Right lobe of liver (tissue), 6 donors: ENCODE measurements at regions not wholly inside any gene's neighbourhood (a gene's known extent, or its start where the extent isn't known, plus 50 kb on each side); places are given as distances from the start of the nearest gene placed in this dataset.
A peak's percentile ranks its signal among the peaks of the same experiment; 100 is the strongest.

ENCODE experiments used
- ATAC-seq, 4 donors: fragments of 200-7000 bp; cut with Tn5 transposase; one replicate each; pipeline ENCODE4 v1.9.1; 2020; ENCODE audit warnings: mild to moderate bottlenecking in 4 of 4, moderate library complexity in 4 of 4
- DNase-seq, 3 donors: peaks; one replicate each; pipeline ENCODE4 v3.0.0-alpha.2; 2020
- H3K27ac ChIP-seq, 3 donors: fragments of 200-600 bp; one replicate each; pipeline ENCODE4 v1.8.0; 2022
- H3K27me3 ChIP-seq, 2 donors: fragments of 200-600 bp; one replicate each; pipeline ENCODE4 v1.8.0; 2022
- H3K36me3 ChIP-seq, 4 donors: fragments of 200-600 bp; sonication (generic) in 1 of 4; one replicate each; pipeline versions ENCODE4 v1.5.1 to v1.8.0; 2017 to 2022; ENCODE audit warnings: control low read depth in 1 of 4
- H3K4me1 ChIP-seq, 4 donors: fragments of 200-600 bp; sonication (generic) in 1 of 4; one replicate each; pipeline versions ENCODE4 v1.5.1 to v1.8.0; 2017 to 2022; ENCODE audit warnings: control low read depth in 1 of 4
- H3K4me3 ChIP-seq, 3 donors: fragments of 200-600 bp; one replicate each; pipeline ENCODE4 v1.8.0; 2022
- H3K9me3 ChIP-seq, 4 donors: fragments of 200-600 bp; sonication (generic) in 1 of 4; one replicate each; pipeline versions ENCODE4 v1.5.1 to v1.8.0; 2017 to 2022; ENCODE audit warnings: control low read depth in 1 of 4
- POLR2A ChIP-seq: fragments of 450-650 bp; IDR thresholded peaks from one replicate; pipeline ENCODE4 v1.6.1; 2017; ENCODE audit warnings: antibody characterized with exemption, mild to moderate bottlenecking
- WGBS: methylation state at CpG from one replicate; pipeline ENCODE4 v1.1.6; 2018; ENCODE audit warnings: low coverage, low lambda C conversion rate; ENCODE audit not compliant: insufficient coverage; ENCODE audit errors: missing lambda C conversion rate; 5-methylcytosine and 5-hydroxymethylcytosine counted together
- intact Hi-C, 2 donors: fragments of 100-400 bp; cut with DNase I; formaldehyde crosslinking; loops; one replicate each; pipeline versions ENCODE4 v1.11.2 to v1.14.1; 2022
- TF ChIP-seq, protein P1 (sequence below), 4 donors: fragments of 200-600 bp in 3 of 4; fragments of 450-650 bp in 1 of 4; IDR thresholded peaks; one replicate each; pipeline versions ENCODE4 v1.5.1 to v1.8.0; 2016 to 2022; ENCODE audit warnings: antibody characterized with exemption in 4 of 4, mild to moderate bottlenecking in 2 of 4
- donor health status: DM: no; HTN: yes; CAD: no.
- donor health status: DM: no; HTN: no; CAD: no.
- donor health status: DM: no; HTN: no; CAD: no.
- donor health status: DM: no; HTN: yes; CAD: no.
- donor health status: DM: no; HTN: yes; CAD: no.

GRCh38 chr3:80677796-80678195 is 910.0 kb upstream of the ROBO1 start:
- Histone ChIP-seq H3K27ac (no peak overlapping the region), H3K4me3 (no peak overlapping the region), H3K9me3 (no peaks in the 10 kb centered on the region), H3K36me3 (no peaks in the 10 kb centered on the region), H3K4me1 (no peaks in the 10 kb centered on the region), H3K27me3 (no peaks in the 10 kb centered on the region)
- DNase-seq (no peak), ATAC-seq (peak in 1 of 4 donors; percentile 28)
- TF ChIP-seq, protein P1, sequence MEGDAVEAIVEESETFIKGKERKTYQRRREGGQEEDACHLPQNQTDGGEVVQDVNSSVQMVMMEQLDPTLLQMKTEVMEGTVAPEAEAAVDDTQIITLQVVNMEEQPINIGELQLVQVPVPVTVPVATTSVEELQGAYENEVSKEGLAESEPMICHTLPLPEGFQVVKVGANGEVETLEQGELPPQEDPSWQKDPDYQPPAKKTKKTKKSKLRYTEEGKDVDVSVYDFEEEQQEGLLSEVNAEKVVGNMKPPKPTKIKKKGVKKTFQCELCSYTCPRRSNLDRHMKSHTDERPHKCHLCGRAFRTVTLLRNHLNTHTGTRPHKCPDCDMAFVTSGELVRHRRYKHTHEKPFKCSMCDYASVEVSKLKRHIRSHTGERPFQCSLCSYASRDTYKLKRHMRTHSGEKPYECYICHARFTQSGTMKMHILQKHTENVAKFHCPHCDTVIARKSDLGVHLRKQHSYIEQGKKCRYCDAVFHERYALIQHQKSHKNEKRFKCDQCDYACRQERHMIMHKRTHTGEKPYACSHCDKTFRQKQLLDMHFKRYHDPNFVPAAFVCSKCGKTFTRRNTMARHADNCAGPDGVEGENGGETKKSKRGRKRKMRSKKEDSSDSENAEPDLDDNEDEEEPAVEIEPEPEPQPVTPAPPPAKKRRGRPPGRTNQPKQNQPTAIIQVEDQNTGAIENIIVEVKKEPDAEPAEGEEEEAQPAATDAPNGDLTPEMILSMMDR (IDR thresholded peaks at IDR 0.05): no peak
- TF ChIP-seq POLR2A: no peak
- 63% methylated on average over 6 of the region's 6 CpGs for WGBS
- intact Hi-C loops: no loop called here

DNA sequence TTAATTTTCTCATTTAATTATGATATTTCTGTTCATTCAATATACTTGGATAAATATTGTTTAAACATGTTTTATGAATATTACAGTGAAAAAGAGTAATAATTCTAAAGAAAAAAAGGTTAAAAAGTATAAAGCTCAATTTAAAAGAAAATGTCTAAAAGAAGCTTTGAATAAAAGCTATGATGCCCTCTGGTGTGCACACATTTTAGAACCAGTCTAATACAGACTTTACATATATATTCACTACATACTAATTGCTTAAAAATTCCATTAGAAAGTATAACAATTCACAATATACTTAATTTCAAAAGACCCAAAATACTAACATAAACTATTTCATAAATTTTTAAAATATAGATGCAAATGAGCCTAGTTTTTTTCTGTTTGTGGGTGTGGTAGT is 909.1 kb upstream of the ROBO1 start:
- ATAC-seq: no peak
- intact Hi-C loops: no loop called here
- TF ChIP-seq, protein P1 (IDR thresholded peaks at IDR 0.05): no peak
- no peak for TF ChIP-seq POLR2A

GRCh38 chr3:80676261-80676660 is 908.5 kb upstream of the ROBO1 start:
- H3K27me3 ChIP-seq: no peaks in the 10 kb centered on the region
- no peak for DNase-seq
- intact Hi-C loops: no loop called here
- ATAC-seq: no peak
- no peak overlapping the region for H3K27ac ChIP-seq
- H3K36me3 ChIP-seq: no peaks in the 10 kb centered on the region
- H3K9me3 ChIP-seq: no peaks in the 10 kb centered on the region
- TF ChIP-seq POLR2A: no peak
- TF ChIP-seq, protein P1 (IDR thresholded peaks at IDR 0.05): no peak
- 36% methylated on average over 2 of the region's 2 CpGs for WGBS
- no peak overlapping the region for H3K4me3 ChIP-seq
- H3K4me1 ChIP-seq: no peaks in the 10 kb centered on the region

More for the DNA sequence above, 909.1 kb upstream of the ROBO1 start:
- no peaks in the 10 kb centered on the region for H3K36me3 ChIP-seq
- H3K4me1 ChIP-seq: no peaks in the 10 kb centered on the region
- no peaks in the 10 kb centered on the region for H3K27me3 ChIP-seq
- no peak for DNase-seq
- no peak overlapping the region for H3K4me3 ChIP-seq
- no peak overlapping the region for H3K27ac ChIP-seq
- H3K9me3 ChIP-seq: no peaks in the 10 kb centered on the region

- WGBS: 45% methylated on average over 4 of the region's 4 CpGs
- DNase-seq (no peak), ATAC-seq (no peak)
- no peaks in the 10 kb centered on the region for H3K4me1 ChIP-seq
- TF ChIP-seq POLR2A: no peak
- TF ChIP-seq, protein P1 (IDR thresholded peaks at IDR 0.05): no peak
- no peak overlapping the region for H3K27ac ChIP-seq
- H3K9me3 ChIP-seq: no peaks in the 10 kb centered on the region
- H3K4me3 ChIP-seq: no peak overlapping the region
- no peaks in the 10 kb centered on the region for H3K36me3 ChIP-seq
- intact Hi-C loops: no loop called here
- H3K27me3 ChIP-seq: no peaks in the 10 kb centered on the region
These were observed 908.0 kb upstream of the ROBO1 start for GRCh38 chr3:80675790-80676189.
